Activated T-cell treated with anti-CD3 and anti-CD28 coated beads, Interleukin-2, amount 50 U/mL, for 72 hours (primary cell): ENCODE measurements at regions not wholly inside any gene's neighbourhood (a gene's known extent, or its start where the extent isn't known, plus 50 kb on each side); places are given as distances from the start of the nearest gene placed in this dataset.

Experiments
- ATAC-seq, 2 donors: fragments of 150-1000 bp; cut with Tn5 transposase; replicated peaks in 1 of 2; 2 replicates each; pipeline ENCODE4 v1.10.0; 2021; ENCODE audit warnings: moderate library complexity in 2 of 2, mild to moderate bottlenecking in 1 of 2
- DNase-seq, 2 donors: peaks; one replicate each; pipeline ENCODE4 v3.0.0; 2021 to 2022; ENCODE audit warnings: mixed read lengths in 1 of 2
- H3K27ac Mint-ChIP-seq: one replicate; pipeline ENCODE4 v1.8.0; 2022; ENCODE audit warnings: mild to moderate bottlenecking, moderate library complexity, mixed read lengths
- H3K27me3 Mint-ChIP-seq: one replicate; pipeline ENCODE4 v1.8.0; 2022; ENCODE audit warnings: low read depth, mixed read lengths
- H3K36me3 Mint-ChIP-seq, 2 donors: one replicate each; pipeline ENCODE4 v1.8.0; 2022; ENCODE audit warnings: mixed read lengths in 2 of 2, mild to moderate bottlenecking in 1 of 2; ENCODE audit not compliant: insufficient read depth in 2 of 2
- H3K4me1 Mint-ChIP-seq: one replicate; pipeline ENCODE4 v1.8.0; 2022; ENCODE audit warnings: low read depth, mixed read lengths
- H3K4me3 Mint-ChIP-seq, 2 donors: one replicate each; pipeline ENCODE4 v1.8.0; 2022; ENCODE audit warnings: mild to moderate bottlenecking in 2 of 2, mixed read lengths in 2 of 2, moderate library complexity in 2 of 2
- H3K9me3 Mint-ChIP-seq, 2 donors: one replicate each; pipeline ENCODE4 v1.8.0; 2022; ENCODE audit warnings: mixed read lengths in 2 of 2

- ATAC-seq, result no peak
- Mint-ChIP-seq H3K27me3 (no peaks in the 10 kb centered on the region), H3K4me3 (no peak overlapping the region), H3K4me1 (no peaks in the 10 kb centered on the region), H3K36me3 (no peaks in the 10 kb centered on the region), H3K27ac (no peak overlapping the region), H3K9me3 (peaks cover 4 to 8% of the 10 kb centered on the region in 2 donors)
- DNase-seq, result no peak
Observed at GRCh38 chr5:120907953-120908352, 443.9 kb downstream of the PRR16 start.

- DNase-seq, result no peak
- Mint-ChIP-seq H3K36me3 (no peaks in the 10 kb centered on the region), H3K9me3 (peaks cover 1 to 5% of the 10 kb centered on the region in 2 donors), H3K27me3 (no peaks in the 10 kb centered on the region), H3K4me3 (no peak overlapping the region), H3K27ac (no peak overlapping the region), H3K4me1 (no peaks in the 10 kb centered on the region)
- ATAC-seq, result no peak
Observed at GRCh38 chr5:120910629-120911028, 446.5 kb downstream of the PRR16 start.

GRCh38 chr5:120913396-120913795 is 449.3 kb downstream of the PRR16 start:
- Mint-ChIP-seq H3K4me3 (no peak overlapping the region), H3K9me3 (peaks cover 1 to 2% of the 10 kb centered on the region in 2 donors), H3K27ac (no peak overlapping the region), H3K4me1 (no peaks in the 10 kb centered on the region), H3K36me3 (no peaks in the 10 kb centered on the region), H3K27me3 (no peaks in the 10 kb centered on the region)
- no peak for DNase-seq
- ATAC-seq, result no peak

- no peaks in the 10 kb centered on the region for H3K4me1 Mint-ChIP-seq
- DNase-seq, result no peak
Observed at GRCh38 chr5:120917214-120917758, 453.2 kb downstream of the PRR16 start.

GRCh38 chr5:120919017-120919416 is 454.9 kb downstream of the PRR16 start:
- Mint-ChIP-seq H3K9me3 (peaks cover 4% of the 10 kb centered on the region in 2 donors), H3K36me3 (no peaks in the 10 kb centered on the region), H3K4me1 (no peaks in the 10 kb centered on the region), H3K27me3 (no peaks in the 10 kb centered on the region), H3K27ac (no peak overlapping the region), H3K4me3 (no peak overlapping the region)
- ATAC-seq (no peak), DNase-seq (no peak)

More at GRCh38 chr5:120917214-120917758, 453.2 kb downstream of the PRR16 start:
- Mint-ChIP-seq H3K27ac (no peak overlapping the region), H3K9me3 (peaks cover 1 to 2% of the 10 kb centered on the region in 2 donors), H3K36me3 (no peaks in the 10 kb centered on the region), H3K27me3 (no peaks in the 10 kb centered on the region), H3K4me3 (no peak overlapping the region)
- ATAC-seq, result no peak

- no peaks in the 10 kb centered on the region for H3K27me3 Mint-ChIP-seq
- no peak for DNase-seq
- H3K36me3 Mint-ChIP-seq, result no peaks in the 10 kb centered on the region
- no peak overlapping the region for H3K27ac Mint-ChIP-seq
- ATAC-seq, result no peak
- H3K9me3 Mint-ChIP-seq, result peaks cover 5 to 9% of the 10 kb centered on the region in 2 donors
- no peaks in the 10 kb centered on the region for H3K4me1 Mint-ChIP-seq
- no peak overlapping the region for H3K4me3 Mint-ChIP-seq
Observed at GRCh38 chr5:120923026-120923425, 458.9 kb downstream of the PRR16 start.

GRCh38 chr5:120926471-120926870 is 462.4 kb downstream of the PRR16 start:
- ATAC-seq, result no peak
- no peaks in the 10 kb centered on the region for H3K36me3 Mint-ChIP-seq
- DNase-seq, result no peak
- no peak overlapping the region for H3K4me3 Mint-ChIP-seq
- H3K9me3 Mint-ChIP-seq, result peaks cover 5 to 13% of the 10 kb centered on the region in 2 donors
- no peaks in the 10 kb centered on the region for H3K27me3 Mint-ChIP-seq
- H3K4me1 Mint-ChIP-seq, result no peaks in the 10 kb centered on the region
- H3K27ac Mint-ChIP-seq, result no peak overlapping the region

GRCh38 chr5:120927950-120928530 is 463.9 kb downstream of the PRR16 start:
- Mint-ChIP-seq H3K27me3 (no peaks in the 10 kb centered on the region), H3K4me3 (no peak overlapping the region), H3K36me3 (no peaks in the 10 kb centered on the region), H3K27ac (no peak overlapping the region), H3K4me1 (no peaks in the 10 kb centered on the region), H3K9me3 (peaks cover 5 to 17% of the 10 kb centered on the region in 2 donors)
- no peak for DNase-seq
- ATAC-seq, result no peak

GRCh38 chr5:120932480-120932879 is 468.4 kb downstream of the PRR16 start:
- Mint-ChIP-seq H3K9me3 (peaks cover 3 to 8% of the 10 kb centered on the region in 2 donors), H3K27ac (no peak overlapping the region), H3K4me1 (no peaks in the 10 kb centered on the region), H3K4me3 (no peak overlapping the region), H3K36me3 (no peaks in the 10 kb centered on the region), H3K27me3 (no peaks in the 10 kb centered on the region)
- no peak for ATAC-seq
- no peak for DNase-seq

GRCh38 chr5:120934031-120934430 is 469.9 kb downstream of the PRR16 start:
- Mint-ChIP-seq H3K36me3 (no peaks in the 10 kb centered on the region), H3K27me3 (no peaks in the 10 kb centered on the region), H3K27ac (no peak overlapping the region), H3K9me3 (peaks cover 3 to 8% of the 10 kb centered on the region in 2 donors), H3K4me1 (no peaks in the 10 kb centered on the region), H3K4me3 (no peak overlapping the region)
- no peak for ATAC-seq
- DNase-seq, result no peak

- no peak for ATAC-seq
Observed at GRCh38 chr5:120936652-120937051, 472.6 kb downstream of the PRR16 start.

GRCh38 chr5:120938604-120939003 is 474.5 kb downstream of the PRR16 start:
- Mint-ChIP-seq H3K9me3 (peaks cover 2 to 3% of the 10 kb centered on the region in 2 donors), H3K36me3 (no peaks in the 10 kb centered on the region), H3K4me1 (no peaks in the 10 kb centered on the region), H3K27ac (no peak overlapping the region), H3K4me3 (no peak overlapping the region), H3K27me3 (no peaks in the 10 kb centered on the region)
- ATAC-seq (no peak), DNase-seq (no peak)

More at GRCh38 chr5:120936652-120937051, 472.6 kb downstream of the PRR16 start:
- no peak for DNase-seq
- Mint-ChIP-seq H3K36me3 (no peaks in the 10 kb centered on the region), H3K27me3 (no peaks in the 10 kb centered on the region), H3K9me3 (peaks cover 3% of the 10 kb centered on the region in 2 donors), H3K27ac (no peak overlapping the region), H3K4me1 (no peaks in the 10 kb centered on the region), H3K4me3 (no peak overlapping the region)

GRCh38 chr5:120942596-120943350 is 478.7 kb downstream of the PRR16 start:
- Mint-ChIP-seq H3K36me3 (no peaks in the 10 kb centered on the region), H3K27ac (no peak overlapping the region), H3K9me3 (peaks cover 0 to 2% of the 10 kb centered on the region in 2 donors), H3K4me1 (no peaks in the 10 kb centered on the region), H3K27me3 (no peaks in the 10 kb centered on the region), H3K4me3 (no peak overlapping the region)
- DNase-seq (no peak), ATAC-seq (no peak)
